ENCODE measurements at regions not wholly inside any gene's neighbourhood (a gene's known extent, or its start where the extent isn't known, plus 50 kb on each side); places are given as distances from the start of the nearest gene placed in this dataset.

- ATAC-seq: no peak
- TF ChIP-seq SNAI2 (CRISPR knock-in tag; IDR thresholded peaks at IDR 0.05) (no peak), TOX (CRISPR knock-in tag; IDR thresholded peaks at IDR 0.05; ENCODE audit: borderline replicate concordance) (no peak), ZC3H10 (CRISPR knock-in tag; IDR thresholded peaks at IDR 0.05) (no peak), PPARA (CRISPR knock-in tag; IDR thresholded peaks at IDR 0.05; ENCODE audit: borderline replicate concordance) (no peak), RARB (CRISPR knock-in tag; IDR thresholded peaks at IDR 0.05) (no peak)
- TF ChIP-seq, protein P1, sequence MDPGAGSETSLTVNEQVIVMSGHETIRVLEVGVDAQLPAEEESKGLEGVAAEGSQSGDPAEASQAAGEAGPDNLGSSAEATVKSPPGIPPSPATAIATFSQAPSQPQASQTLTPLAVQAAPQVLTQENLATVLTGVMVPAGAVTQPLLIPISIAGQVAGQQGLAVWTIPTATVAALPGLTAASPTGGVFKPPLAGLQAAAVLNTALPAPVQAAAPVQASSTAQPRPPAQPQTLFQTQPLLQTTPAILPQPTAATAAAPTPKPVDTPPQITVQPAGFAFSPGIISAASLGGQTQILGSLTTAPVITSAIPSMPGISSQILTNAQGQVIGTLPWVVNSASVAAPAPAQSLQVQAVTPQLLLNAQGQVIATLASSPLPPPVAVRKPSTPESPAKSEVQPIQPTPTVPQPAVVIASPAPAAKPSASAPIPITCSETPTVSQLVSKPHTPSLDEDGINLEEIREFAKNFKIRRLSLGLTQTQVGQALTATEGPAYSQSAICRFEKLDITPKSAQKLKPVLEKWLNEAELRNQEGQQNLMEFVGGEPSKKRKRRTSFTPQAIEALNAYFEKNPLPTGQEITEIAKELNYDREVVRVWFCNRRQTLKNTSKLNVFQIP (CRISPR knock-in tag; IDR thresholded peaks at IDR 0.05; ENCODE audit: borderline replicate concordance, low read depth): no peak
Measured at GRCh38 chr5:24067208-24067607, 559.8 kb downstream of the PRDM9 start.

GRCh38 chr5:24068524-24068923 is 561.1 kb downstream of the PRDM9 start:
- no peak for ATAC-seq
- no peak for TF ChIP-seq TOX (CRISPR knock-in tag; IDR thresholded peaks at IDR 0.05; ENCODE audit: borderline replicate concordance)
- no peak for TF ChIP-seq ZNF8 (CRISPR knock-in tag; IDR thresholded peaks at IDR 0.05)
- no peak for TF ChIP-seq CSDC2 (CRISPR knock-in tag; IDR thresholded peaks at IDR 0.05)
- no peak for TF ChIP-seq BACH2 (CRISPR knock-in tag; IDR thresholded peaks at IDR 0.05; ENCODE audit: borderline replicate concordance)
- TF ChIP-seq ESRRG (CRISPR knock-in tag; IDR thresholded peaks at IDR 0.05): no peak
- no peak for TF ChIP-seq GLIS3 (CRISPR knock-in tag; IDR thresholded peaks at IDR 0.05)
- no peak for TF ChIP-seq ARNTL (CRISPR knock-in tag; IDR thresholded peaks at IDR 0.05; ENCODE audit: borderline replicate concordance, low read depth)
- TF ChIP-seq, protein P1 (CRISPR knock-in tag; IDR thresholded peaks at IDR 0.05; ENCODE audit: borderline replicate concordance, low read depth): no peak
- no peak for TF ChIP-seq PPARA (CRISPR knock-in tag; IDR thresholded peaks at IDR 0.05; ENCODE audit: borderline replicate concordance)
- TF ChIP-seq CREB5 (CRISPR knock-in tag; IDR thresholded peaks at IDR 0.05; ENCODE audit: low read depth): no peak
- TF ChIP-seq ISL1 (CRISPR knock-in tag; IDR thresholded peaks at IDR 0.05): no peak
- no peak for TF ChIP-seq ZC3H10 (CRISPR knock-in tag; IDR thresholded peaks at IDR 0.05)
- TF ChIP-seq ZNF70 (CRISPR knock-in tag; IDR thresholded peaks at IDR 0.05): no peak
- no peak for TF ChIP-seq SNAI2 (CRISPR knock-in tag; IDR thresholded peaks at IDR 0.05)
- TF ChIP-seq, protein P2, sequence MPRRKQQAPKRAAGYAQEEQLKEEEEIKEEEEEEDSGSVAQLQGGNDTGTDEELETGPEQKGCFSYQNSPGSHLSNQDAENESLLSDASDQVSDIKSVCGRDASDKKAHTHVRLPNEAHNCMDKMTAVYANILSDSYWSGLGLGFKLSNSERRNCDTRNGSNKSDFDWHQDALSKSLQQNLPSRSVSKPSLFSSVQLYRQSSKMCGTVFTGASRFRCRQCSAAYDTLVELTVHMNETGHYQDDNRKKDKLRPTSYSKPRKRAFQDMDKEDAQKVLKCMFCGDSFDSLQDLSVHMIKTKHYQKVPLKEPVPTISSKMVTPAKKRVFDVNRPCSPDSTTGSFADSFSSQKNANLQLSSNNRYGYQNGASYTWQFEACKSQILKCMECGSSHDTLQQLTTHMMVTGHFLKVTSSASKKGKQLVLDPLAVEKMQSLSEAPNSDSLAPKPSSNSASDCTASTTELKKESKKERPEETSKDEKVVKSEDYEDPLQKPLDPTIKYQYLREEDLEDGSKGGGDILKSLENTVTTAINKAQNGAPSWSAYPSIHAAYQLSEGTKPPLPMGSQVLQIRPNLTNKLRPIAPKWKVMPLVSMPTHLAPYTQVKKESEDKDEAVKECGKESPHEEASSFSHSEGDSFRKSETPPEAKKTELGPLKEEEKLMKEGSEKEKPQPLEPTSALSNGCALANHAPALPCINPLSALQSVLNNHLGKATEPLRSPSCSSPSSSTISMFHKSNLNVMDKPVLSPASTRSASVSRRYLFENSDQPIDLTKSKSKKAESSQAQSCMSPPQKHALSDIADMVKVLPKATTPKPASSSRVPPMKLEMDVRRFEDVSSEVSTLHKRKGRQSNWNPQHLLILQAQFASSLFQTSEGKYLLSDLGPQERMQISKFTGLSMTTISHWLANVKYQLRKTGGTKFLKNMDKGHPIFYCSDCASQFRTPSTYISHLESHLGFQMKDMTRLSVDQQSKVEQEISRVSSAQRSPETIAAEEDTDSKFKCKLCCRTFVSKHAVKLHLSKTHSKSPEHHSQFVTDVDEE (CRISPR knock-in tag; IDR thresholded peaks at IDR 0.05): no peak

DNA sequence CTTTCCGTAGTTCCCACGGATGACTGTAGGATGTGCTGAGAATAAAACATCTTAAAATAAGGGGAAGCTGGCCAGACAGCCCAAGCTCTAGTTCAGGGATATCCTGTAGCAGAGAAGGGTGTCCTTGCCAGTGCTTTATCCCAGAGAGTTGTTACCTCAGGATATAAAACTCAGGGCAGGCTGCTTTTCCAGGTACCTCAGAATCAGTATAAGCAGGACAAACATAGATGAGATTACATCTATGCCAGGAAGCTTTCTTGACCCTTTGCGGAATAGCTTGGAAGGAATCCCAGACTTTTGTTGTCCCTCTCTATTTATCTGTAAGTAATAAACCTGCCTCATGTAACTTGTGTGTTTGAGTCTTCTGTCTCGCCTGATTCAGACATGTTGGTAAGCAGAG is 565.7 kb downstream of the PRDM9 start:
- no peak for ATAC-seq
- TF ChIP-seq TCF4 (CRISPR knock-in tag; IDR thresholded peaks at IDR 0.05; ENCODE audit: borderline replicate concordance): no peak
- no peak for TF ChIP-seq ISL1 (CRISPR knock-in tag; IDR thresholded peaks at IDR 0.05)
- TF ChIP-seq RARB (CRISPR knock-in tag; IDR thresholded peaks at IDR 0.05): no peak
- TF ChIP-seq OSR1 (CRISPR knock-in tag; IDR thresholded peaks at IDR 0.05): no peak
- TF ChIP-seq TOX (CRISPR knock-in tag; IDR thresholded peaks at IDR 0.05; ENCODE audit: borderline replicate concordance): no peak
- TF ChIP-seq CSDC2 (CRISPR knock-in tag; IDR thresholded peaks at IDR 0.05): no peak
- TF ChIP-seq PPARA (CRISPR knock-in tag; IDR thresholded peaks at IDR 0.05; ENCODE audit: borderline replicate concordance): no peak
- TF ChIP-seq CREB5 (CRISPR knock-in tag; IDR thresholded peaks at IDR 0.05; ENCODE audit: low read depth): no peak
- TF ChIP-seq GLIS3 (CRISPR knock-in tag; IDR thresholded peaks at IDR 0.05): no peak
- no peak for TF ChIP-seq ARNTL (CRISPR knock-in tag; IDR thresholded peaks at IDR 0.05; ENCODE audit: borderline replicate concordance, low read depth)
- TF ChIP-seq SNAI2 (CRISPR knock-in tag; IDR thresholded peaks at IDR 0.05): no peak

- TF ChIP-seq ZNF70 (CRISPR knock-in tag; IDR thresholded peaks at IDR 0.05): no peak
- TF ChIP-seq ZC3H10 (CRISPR knock-in tag; IDR thresholded peaks at IDR 0.05): no peak
- TF ChIP-seq ARNTL (CRISPR knock-in tag; IDR thresholded peaks at IDR 0.05; ENCODE audit: borderline replicate concordance, low read depth): no peak
- no peak for TF ChIP-seq PPARA (CRISPR knock-in tag; IDR thresholded peaks at IDR 0.05; ENCODE audit: borderline replicate concordance)
- ATAC-seq: no peak
Measured at GRCh38 chr5:24080046-24080445, 564.7 kb downstream of the CDH10 start.

Data from SK-N-SH treated with all-trans-retinoic acid at 6 μM for 48 hours (cell line).